ENCODE measurements at regions not wholly inside any gene's neighbourhood (a gene's known extent, or its start where the extent isn't known, plus 50 kb on each side); places are given as distances from the start of the nearest gene placed in this dataset.
"Not testable (repeated sequence)": the region's sequence is repeated elsewhere in the genome, so short reads cannot be mapped to it uniquely, and the experiment has no call there.

- no peak for DNase-seq (ENCODE audit: low spot score)
Measured at GRCh38 chr6:155670655-155671054, 215.0 kb upstream of the NOX3 start.

GRCh38 chr6:155660251-155660977, 204.8 kb upstream of the NOX3 start:
- DNase-seq (ENCODE audit: low spot score), result no peak

- no peak for DNase-seq (ENCODE audit: low spot score)
Measured at GRCh38 chr6:155656024-155656423, 200.4 kb upstream of the NOX3 start.

- no peak for DNase-seq (ENCODE audit: low spot score)
Measured at GRCh38 chr6:155654474-155654873, 198.8 kb upstream of the NOX3 start.

- DNase-seq (ENCODE audit: low spot score), result no peak
Measured at GRCh38 chr6:155648301-155648700, 192.7 kb upstream of the NOX3 start.

GRCh38 chr6:155647354-155647753, 191.7 kb upstream of the NOX3 start:
- DNase-seq (ENCODE audit: low spot score), result no peak

GRCh38 chr6:155646443-155646842, 190.8 kb upstream of the NOX3 start:
- no peak for DNase-seq (ENCODE audit: low spot score)

- DNase-seq (ENCODE audit: low spot score), result no peak
Measured at GRCh38 chr6:155645325-155645724, 189.7 kb upstream of the NOX3 start.

- no peak for DNase-seq (ENCODE audit: low spot score)
Measured at GRCh38 chr6:155641603-155642002, 186.0 kb upstream of the NOX3 start.

- no peak for DNase-seq (ENCODE audit: low spot score)
Measured at GRCh38 chr6:155638200-155638599, 182.6 kb upstream of the NOX3 start.

- DNase-seq (ENCODE audit: low spot score), result no peak
Measured at GRCh38 chr6:155635416-155635815, 179.8 kb upstream of the NOX3 start.

GRCh38 chr6:155630085-155630484, 174.4 kb upstream of the NOX3 start:
- DNase-seq (ENCODE audit: low spot score), result no peak

GRCh38 chr6:155629652-155630051, 174.0 kb upstream of the NOX3 start:
- no peak for DNase-seq (ENCODE audit: low spot score)

- DNase-seq (ENCODE audit: low spot score), result no peak
Measured at GRCh38 chr6:155628306-155628705, 172.7 kb upstream of the NOX3 start.

GRCh38 chr6:155627722-155628212, 172.1 kb upstream of the NOX3 start:
- DNase-seq (ENCODE audit: low spot score), result not testable (repeated sequence)

GRCh38 chr6:155623450-155624178, 168.0 kb upstream of the NOX3 start:
- no peak for DNase-seq (ENCODE audit: low spot score)

GRCh38 chr6:155614606-155615005, 159.0 kb upstream of the NOX3 start:
- no peak for DNase-seq (ENCODE audit: low spot score)

GRCh38 chr6:155611742-155612141, 156.1 kb upstream of the NOX3 start:
- no peak for DNase-seq (ENCODE audit: low spot score)

GRCh38 chr6:155604991-155605390, 149.4 kb upstream of the NOX3 start:
- DNase-seq (ENCODE audit: low spot score), result no peak

GRCh38 chr6:155599561-155599960, 143.9 kb upstream of the NOX3 start:
- DNase-seq (ENCODE audit: low spot score), result no peak

- DNase-seq (ENCODE audit: low spot score), result no peak
Measured at GRCh38 chr6:155599160-155599559, 143.5 kb upstream of the NOX3 start.

- no peak for DNase-seq (ENCODE audit: low spot score)
Measured at GRCh38 chr6:155595284-155595683, 139.6 kb upstream of the NOX3 start.

GRCh38 chr6:155591741-155592140, 136.1 kb upstream of the NOX3 start:
- DNase-seq (ENCODE audit: low spot score), result no peak

- DNase-seq (ENCODE audit: low spot score), result no peak
Measured at GRCh38 chr6:155589190-155589589, 133.6 kb upstream of the NOX3 start.
